Adrenal gland (tissue), 5 donors: ENCODE measurements at regions not wholly inside any gene's neighbourhood (a gene's known extent, or its start where the extent isn't known, plus 50 kb on each side); places are given as distances from the start of the nearest gene placed in this dataset.

Experiments
- CTCF ChIP-seq, 6 experiments: fragments of 450-650 bp in 4 of 6; fragments of 200-600 bp in 2 of 6; sonication (generic) in 1 of 6; IDR thresholded peaks; 1 replicate in 5 of 6; 2 replicates in 1 of 6; pipeline versions ENCODE4 v1.5.1 to v1.8.0; 2016 to 2021; ENCODE audit warnings: antibody characterized with exemption in 6 of 6, mild to moderate bottlenecking in 2 of 6, moderate library complexity in 1 of 6
- POLR2A ChIP-seq, 2 donors: fragments of 450-650 bp; IDR thresholded peaks; one replicate each; pipeline ENCODE4 v1.6.1; 2017; ENCODE audit warnings: antibody characterized with exemption in 2 of 2, mild to moderate bottlenecking in 2 of 2, moderate library complexity in 1 of 2
- donor health status: DM: no; HTN: no; CAD: no.

DNA sequence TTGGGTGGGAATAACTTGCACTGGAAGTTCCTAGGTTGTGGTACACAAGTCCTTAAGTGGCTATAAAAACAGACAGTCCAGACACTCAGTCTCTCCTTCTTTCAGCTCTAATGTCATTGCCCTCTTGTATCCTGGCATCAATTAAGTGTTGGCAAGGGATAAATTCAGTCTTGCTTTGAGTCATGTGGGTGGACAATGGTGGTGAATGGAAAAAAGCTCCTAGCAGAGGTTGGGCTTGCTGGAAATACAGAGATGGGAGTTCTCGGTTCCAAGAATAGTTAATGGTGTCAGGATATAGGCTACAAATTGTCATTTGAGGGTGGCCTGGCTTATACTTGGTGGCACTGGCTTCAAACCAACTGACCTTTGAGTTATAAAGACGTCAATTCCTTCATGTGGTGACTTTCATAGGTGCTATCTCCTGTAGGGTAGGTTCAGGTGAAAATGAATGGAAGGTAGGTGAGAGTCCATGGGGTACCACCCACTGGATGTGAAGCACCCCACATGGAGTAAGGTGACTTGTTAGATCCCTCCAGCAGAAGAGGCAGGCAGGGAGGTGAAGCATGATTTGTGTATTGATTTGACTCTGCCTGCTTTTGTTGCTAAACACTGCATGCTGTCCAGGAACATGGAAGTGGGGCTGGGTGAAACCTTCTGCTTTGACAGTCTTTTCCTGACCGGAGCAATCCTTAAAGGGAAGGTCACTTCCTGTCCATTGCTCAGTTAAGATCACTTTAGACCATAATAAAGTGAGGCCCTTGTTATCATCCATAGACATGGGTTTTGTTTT, 102.0 kb downstream of the LACC1 start:
- TF ChIP-seq CTCF (IDR thresholded peaks at IDR 0.05) (no peak), POLR2A (IDR thresholded peaks at IDR 0.05) (no peak)
